ENCODE measurements at regions not wholly inside any gene's neighbourhood (a gene's known extent, or its start where the extent isn't known, plus 50 kb on each side); places are given as distances from the start of the nearest gene placed in this dataset.
A peak's percentile ranks its signal among the peaks of the same experiment; 100 is the strongest.

DNA sequence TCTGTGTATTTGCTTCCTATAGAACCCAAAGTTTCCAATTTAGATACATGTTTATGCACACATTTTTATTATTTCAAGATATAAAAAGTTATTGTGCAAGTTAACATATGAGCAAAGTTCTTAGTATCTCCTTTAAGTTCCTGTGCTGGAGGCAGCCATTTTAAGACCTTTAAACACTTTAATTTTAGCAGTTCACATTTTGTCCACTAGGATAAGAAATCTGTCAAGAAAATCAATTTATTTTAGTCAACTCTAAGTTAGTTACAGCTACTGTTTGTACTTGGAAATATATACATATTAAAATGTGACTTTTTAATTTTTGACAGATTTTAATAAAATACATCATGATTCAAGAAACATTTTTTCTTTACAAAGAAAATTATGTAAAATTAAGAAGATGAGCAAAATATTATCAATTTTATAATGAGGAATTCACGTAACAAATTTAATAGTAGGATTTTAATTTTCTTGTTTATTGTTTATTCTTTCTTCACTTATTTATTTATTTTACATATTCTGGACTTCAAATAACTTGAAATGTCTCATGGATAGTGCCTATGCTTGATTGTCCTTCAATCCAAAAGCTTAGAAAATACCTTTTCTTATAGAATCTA, 402.6 kb upstream of the GBE1 start:
- TF ChIP-seq CTCF (IDR thresholded peaks at IDR 0.05 in 4 of 5, conservative IDR thresholded peaks at IDR 0.05 in 1 of 5), result peak in 1 of 5 experiments; percentile 33
- TF ChIP-seq POLR2A (IDR thresholded peaks at IDR 0.05), result no peak
